Esophagus muscularis mucosa (tissue), 4 donors: ENCODE measurements at regions not wholly inside any gene's neighbourhood (a gene's known extent, or its start where the extent isn't known, plus 50 kb on each side); places are given as distances from the start of the nearest gene placed in this dataset.
A peak's percentile ranks its signal among the peaks of the same experiment; 100 is the strongest.

ENCODE experiments used
- DNase-seq: peaks from one replicate; pipeline ENCODE4 v3.0.0-alpha.2; 2017; ENCODE audit errors: extremely low spot score
- H3K27ac ChIP-seq, 4 donors: fragments of 200-600 bp; sonication (generic); replicated peaks in 1 of 4; 1 replicate in 3 of 4; 2 replicates in 1 of 4; pipeline ENCODE4 v1.5.1; 2016 to 2019; ENCODE audit warnings: mild to moderate bottlenecking in 1 of 4
- H3K27me3 ChIP-seq, 4 donors: fragments of 200-600 bp; sonication (generic); one replicate each; pipeline versions ENCODE4 v1.5.1 to v1.6.0; 2016 to 2019
- H3K36me3 ChIP-seq, 4 donors: fragments of 200-600 bp; sonication (generic); one replicate each; pipeline ENCODE4 v1.5.1; 2016 to 2019
- H3K4me1 ChIP-seq, 4 donors: fragments of 200-600 bp; sonication (generic); one replicate each; pipeline ENCODE4 v1.5.1; 2016 to 2019
- H3K4me3 ChIP-seq, 4 donors: fragments of 200-600 bp; sonication (generic); 1 replicate in 2 of 4; 2 replicates in 2 of 4; pipeline ENCODE4 v1.5.1; 2016 to 2019; ENCODE audit warnings: mild to moderate bottlenecking in 4 of 4, moderate library complexity in 1 of 4
- H3K9me3 ChIP-seq, 4 donors: fragments of 200-600 bp; sonication (generic); 1 replicate in 3 of 4; 2 replicates in 1 of 4; pipeline ENCODE4 v1.5.1; 2016 to 2019
- EP300 ChIP-seq: sonication (generic); formaldehyde crosslinking; IDR thresholded peaks from one replicate; pipeline ENCODE4 v1.6.1; 2017; ENCODE audit warnings: antibody characterized with exemption
- POLR2A ChIP-seq: fragments of 450-650 bp; IDR thresholded peaks from one replicate; pipeline ENCODE4 v1.6.1; 2017; ENCODE audit warnings: antibody characterized with exemption, moderate library complexity, mild to moderate bottlenecking, low read depth
- POLR2AphosphoS5 ChIP-seq, 2 donors: sonication (generic); formaldehyde crosslinking; IDR thresholded peaks; one replicate each; pipeline ENCODE4 v1.6.1; 2017; ENCODE audit warnings: antibody characterized with exemption in 2 of 2
- whole genome bisulfite sequencing: methylation state at CpG from one replicate; pipeline ENCODE4 v1.1.5; 2018; 5-methylcytosine and 5-hydroxymethylcytosine counted together
- intact Hi-C: fragments of 100-400 bp; cut with DNase I; formaldehyde crosslinking; loops from one replicate; pipeline ENCODE4 v1.15.1; 2023
- TF ChIP-seq, protein P1 (sequence below), 3 experiments: fragments of 200-600 bp in 2 of 3; fragments of 450-650 bp in 1 of 3; sonication (generic) in 2 of 3; IDR thresholded peaks; one replicate each; pipeline ENCODE4 v1.5.1; 2017 to 2019; ENCODE audit warnings: antibody characterized with exemption in 3 of 3, mild to moderate bottlenecking in 2 of 3, moderate library complexity in 1 of 3

DNA sequence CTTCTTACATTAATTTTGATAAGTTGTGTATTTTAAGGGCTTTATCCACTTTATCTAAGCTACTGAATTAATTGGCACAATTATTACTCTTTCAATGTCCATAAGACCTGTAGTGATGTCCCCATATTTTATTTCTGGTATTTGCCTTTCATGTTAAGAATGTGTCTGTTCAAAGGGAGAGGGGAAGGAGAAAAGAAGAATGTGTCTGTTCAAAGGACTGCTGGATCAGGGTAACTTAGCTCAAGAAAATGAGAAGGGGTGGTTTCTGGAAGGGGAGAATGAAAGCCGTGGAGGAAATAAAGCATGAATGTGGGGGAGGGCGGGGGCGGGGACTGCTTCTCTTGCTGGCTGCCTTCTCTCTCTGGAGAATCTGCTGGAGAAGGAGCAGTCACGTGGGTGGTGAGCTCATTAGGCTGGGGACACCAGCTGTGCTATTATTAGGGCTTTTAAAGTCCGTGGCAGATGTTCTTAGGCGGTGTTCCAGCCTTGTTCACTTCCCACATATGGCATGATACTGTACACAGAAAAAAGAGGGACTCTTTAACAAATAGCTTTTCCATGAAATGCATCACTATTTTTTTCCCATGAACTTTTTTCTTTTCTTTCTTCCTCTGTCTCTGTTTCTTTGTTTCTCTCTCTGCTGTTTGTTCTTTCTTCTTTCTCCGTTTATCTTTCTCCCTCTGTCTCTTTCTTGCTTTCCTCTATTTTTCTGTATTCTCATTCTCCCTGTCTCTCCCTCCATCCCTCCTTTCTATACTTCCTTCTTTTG lies 63.7 kb upstream of the ULK4 start:
- intact Hi-C loops: loop anchor here (5.0 kb wide), 1 partner anchor 42 kb away; no protein-coding TSS in a partner anchor
- H3K4me3 ChIP-seq: peak overlapping the region in 3 of 4 donors; percentile 15 to 19 (median 16)

DNA sequence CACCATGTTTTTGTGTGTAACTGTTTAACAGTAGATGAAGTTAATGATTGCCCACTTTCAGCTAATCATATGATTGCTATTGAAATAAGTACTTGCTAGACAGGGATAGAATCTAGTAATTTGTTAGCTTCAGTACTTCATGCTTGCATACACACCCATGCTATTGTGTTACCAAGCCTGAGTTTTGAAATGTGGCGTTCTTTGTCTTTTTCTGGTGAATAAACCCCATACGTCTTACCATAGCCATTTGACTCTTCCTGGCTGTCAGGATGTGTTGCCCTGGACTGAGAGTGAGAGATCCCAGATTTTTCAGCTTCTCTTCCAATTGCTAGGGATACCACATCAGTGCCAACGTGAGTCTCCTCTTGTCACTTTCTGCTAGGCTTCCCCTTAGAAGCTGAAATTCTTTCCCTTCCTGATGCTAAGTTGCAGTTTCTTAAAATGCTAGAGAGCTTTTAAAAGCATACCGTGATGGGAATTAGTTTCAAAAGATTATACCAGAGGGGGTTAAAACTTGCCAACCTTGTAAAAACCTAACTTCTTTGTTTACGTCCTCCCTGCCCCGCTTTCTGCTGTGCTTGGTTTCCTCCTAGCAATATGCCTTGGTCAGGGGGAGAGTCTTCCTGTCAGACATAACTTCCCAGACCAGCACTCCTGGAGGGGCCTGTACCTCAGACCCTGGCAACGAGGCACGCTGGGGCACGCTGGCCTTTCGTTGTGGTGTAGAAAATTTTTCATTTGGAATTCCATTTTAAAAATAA lies 62.9 kb upstream of the ULK4 start:
- intact Hi-C loops: loop anchor here (5.0 kb wide), 1 partner anchor 43 kb away; no protein-coding TSS in a partner anchor
- Histone ChIP-seq H3K4me3 (peak overlapping the region in 1 of 4 donors; percentile 16), H3K4me1 (peaks cover 79 to 86% (median 82%) of the 10 kb centered on the region in 4 donors)

More for the DNA sequence above, 63.7 kb upstream of the ULK4 start:
- H3K36me3 ChIP-seq: no peaks in the 10 kb centered on the region
- TF ChIP-seq POLR2A (no peak), EP300 (no peak), POLR2AphosphoS5 (IDR thresholded peaks at IDR 0.05) (peak; percentile 82 to 92)
- TF ChIP-seq, protein P1, sequence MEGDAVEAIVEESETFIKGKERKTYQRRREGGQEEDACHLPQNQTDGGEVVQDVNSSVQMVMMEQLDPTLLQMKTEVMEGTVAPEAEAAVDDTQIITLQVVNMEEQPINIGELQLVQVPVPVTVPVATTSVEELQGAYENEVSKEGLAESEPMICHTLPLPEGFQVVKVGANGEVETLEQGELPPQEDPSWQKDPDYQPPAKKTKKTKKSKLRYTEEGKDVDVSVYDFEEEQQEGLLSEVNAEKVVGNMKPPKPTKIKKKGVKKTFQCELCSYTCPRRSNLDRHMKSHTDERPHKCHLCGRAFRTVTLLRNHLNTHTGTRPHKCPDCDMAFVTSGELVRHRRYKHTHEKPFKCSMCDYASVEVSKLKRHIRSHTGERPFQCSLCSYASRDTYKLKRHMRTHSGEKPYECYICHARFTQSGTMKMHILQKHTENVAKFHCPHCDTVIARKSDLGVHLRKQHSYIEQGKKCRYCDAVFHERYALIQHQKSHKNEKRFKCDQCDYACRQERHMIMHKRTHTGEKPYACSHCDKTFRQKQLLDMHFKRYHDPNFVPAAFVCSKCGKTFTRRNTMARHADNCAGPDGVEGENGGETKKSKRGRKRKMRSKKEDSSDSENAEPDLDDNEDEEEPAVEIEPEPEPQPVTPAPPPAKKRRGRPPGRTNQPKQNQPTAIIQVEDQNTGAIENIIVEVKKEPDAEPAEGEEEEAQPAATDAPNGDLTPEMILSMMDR (IDR thresholded peaks at IDR 0.05): no peak
- H3K4me1 ChIP-seq: peaks cover 71 to 79% (median 75%) of the 10 kb centered on the region in 4 donors
- H3K27me3 ChIP-seq: no peaks in the 10 kb centered on the region
- H3K9me3 ChIP-seq: no peaks in the 10 kb centered on the region
- 2% methylated on average over 7 of the region's 7 CpGs for WGBS
- peak overlapping the region; percentile 78 to 89 (median 88) for H3K27ac ChIP-seq
- peak; percentile 98 for DNase-seq

DNA sequence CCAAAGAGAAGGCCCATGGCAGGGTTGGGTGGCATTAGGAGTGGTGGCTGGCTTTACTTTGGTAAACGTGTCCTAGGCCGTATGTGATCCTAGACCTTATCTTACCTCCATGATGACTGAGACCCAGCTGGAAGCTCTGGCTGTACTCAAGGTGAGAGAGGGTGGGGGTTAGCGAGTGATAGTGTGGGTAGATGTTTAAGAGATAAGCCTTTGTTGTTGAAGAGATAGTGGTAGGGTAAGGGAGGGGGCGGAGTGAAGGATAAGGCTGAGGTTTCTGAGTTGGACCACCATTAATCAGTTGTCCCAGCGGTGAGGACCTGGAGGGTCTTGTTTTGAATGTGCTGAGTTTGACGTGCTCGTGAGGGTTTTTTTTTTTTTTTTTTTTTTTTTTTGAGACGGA lies 61.5 kb upstream of the ULK4 start:
- H3K36me3 ChIP-seq: no peaks in the 10 kb centered on the region
- H3K4me3 ChIP-seq: no peak overlapping the region
- DNase-seq: no peak
- peak overlapping the region; percentile 78 to 89 (median 88) for H3K27ac ChIP-seq
- no peaks in the 10 kb centered on the region for H3K27me3 ChIP-seq
- TF ChIP-seq POLR2AphosphoS5 (IDR thresholded peaks at IDR 0.05) (no peak), EP300 (no peak), POLR2A (no peak)
- TF ChIP-seq, protein P1 (IDR thresholded peaks at IDR 0.05): no peak
- no peaks in the 10 kb centered on the region for H3K9me3 ChIP-seq
- intact Hi-C loops: no loop called here
- peaks cover 92 to 99% (median 94%) of the 10 kb centered on the region in 4 donors for H3K4me1 ChIP-seq
- WGBS: 87% methylated on average over 8 of the region's 8 CpGs

More for the DNA sequence above, 62.9 kb upstream of the ULK4 start:
- H3K36me3 ChIP-seq: no peaks in the 10 kb centered on the region
- H3K27ac ChIP-seq: peak overlapping the region; percentile 78 to 89 (median 88)
- WGBS: 28% methylated on average over 10 of the region's 10 CpGs
- TF ChIP-seq EP300: no peak
- TF ChIP-seq, protein P1 (IDR thresholded peaks at IDR 0.05): no peak
- no peak for TF ChIP-seq POLR2AphosphoS5 (IDR thresholded peaks at IDR 0.05)
- TF ChIP-seq POLR2A: no peak
- no peaks in the 10 kb centered on the region for H3K27me3 ChIP-seq
- no peaks in the 10 kb centered on the region for H3K9me3 ChIP-seq
- DNase-seq: no peak

DNA sequence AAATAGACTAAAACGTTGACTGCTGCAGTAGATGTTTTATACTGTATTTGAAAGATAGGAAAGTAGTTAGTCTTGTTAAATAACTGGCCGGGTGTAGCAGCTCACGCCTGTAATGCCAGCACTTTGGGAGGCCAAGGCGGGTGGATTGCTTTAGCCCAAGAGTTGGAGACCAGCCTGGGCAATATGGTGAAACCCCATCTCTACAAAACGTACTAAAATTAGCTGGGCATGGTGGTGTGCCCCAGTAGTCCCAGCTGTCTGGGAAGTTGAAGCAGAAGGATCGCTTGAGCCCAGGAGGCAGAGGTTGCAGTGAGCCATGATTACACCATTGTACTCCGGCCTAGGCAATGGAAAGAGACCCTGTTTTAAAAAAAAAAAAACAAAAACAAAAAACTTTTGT lies 60.5 kb upstream of the ULK4 start:
- TF ChIP-seq POLR2AphosphoS5 (IDR thresholded peaks at IDR 0.05) (no peak), EP300 (no peak)
- TF ChIP-seq, protein P1 (IDR thresholded peaks at IDR 0.05): no peak
- H3K36me3 ChIP-seq: no peaks in the 10 kb centered on the region
- WGBS: 63% methylated on average over 7 of the region's 7 CpGs
- H3K4me1 ChIP-seq: peaks cover 92 to 100% (median 95%) of the 10 kb centered on the region in 4 donors
- H3K27me3 ChIP-seq: no peaks in the 10 kb centered on the region
- intact Hi-C loops: no loop called here
- H3K27ac ChIP-seq: peak overlapping the region; percentile 60 to 90 (median 72)
- no peak overlapping the region for H3K4me3 ChIP-seq
- H3K9me3 ChIP-seq: no peaks in the 10 kb centered on the region
- no peak for DNase-seq
